ENCODE measurements at regions not wholly inside any gene's neighbourhood (a gene's known extent, or its start where the extent isn't known, plus 50 kb on each side); places are given as distances from the start of the nearest gene placed in this dataset.

GRCh38 chr5:89936576-89936975, 473.0 kb downstream of the CETN3 start:
- H3K27me3 ChIP-seq (ENCODE audit: control insufficient read depth, insufficient read depth, low read length): no peaks in the 10 kb centered on the region
- H3K4me3 ChIP-seq (ENCODE audit: low read depth, low read length): no peak overlapping the region
- no peak overlapping the region for H3K27ac ChIP-seq (ENCODE audit: low read depth, low read length)
- no peaks in the 10 kb centered on the region for H3K9me3 ChIP-seq (ENCODE audit: control insufficient read depth, insufficient read depth, low read length)
- ChIA-PET POLR2A (no interaction called here), CTCF (no interaction called here)
- DNase-seq (ENCODE audit: low read depth, low spot score): no peak
- TF ChIP-seq, protein P1, sequence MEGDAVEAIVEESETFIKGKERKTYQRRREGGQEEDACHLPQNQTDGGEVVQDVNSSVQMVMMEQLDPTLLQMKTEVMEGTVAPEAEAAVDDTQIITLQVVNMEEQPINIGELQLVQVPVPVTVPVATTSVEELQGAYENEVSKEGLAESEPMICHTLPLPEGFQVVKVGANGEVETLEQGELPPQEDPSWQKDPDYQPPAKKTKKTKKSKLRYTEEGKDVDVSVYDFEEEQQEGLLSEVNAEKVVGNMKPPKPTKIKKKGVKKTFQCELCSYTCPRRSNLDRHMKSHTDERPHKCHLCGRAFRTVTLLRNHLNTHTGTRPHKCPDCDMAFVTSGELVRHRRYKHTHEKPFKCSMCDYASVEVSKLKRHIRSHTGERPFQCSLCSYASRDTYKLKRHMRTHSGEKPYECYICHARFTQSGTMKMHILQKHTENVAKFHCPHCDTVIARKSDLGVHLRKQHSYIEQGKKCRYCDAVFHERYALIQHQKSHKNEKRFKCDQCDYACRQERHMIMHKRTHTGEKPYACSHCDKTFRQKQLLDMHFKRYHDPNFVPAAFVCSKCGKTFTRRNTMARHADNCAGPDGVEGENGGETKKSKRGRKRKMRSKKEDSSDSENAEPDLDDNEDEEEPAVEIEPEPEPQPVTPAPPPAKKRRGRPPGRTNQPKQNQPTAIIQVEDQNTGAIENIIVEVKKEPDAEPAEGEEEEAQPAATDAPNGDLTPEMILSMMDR (IDR thresholded peaks at IDR 0.05; ENCODE audit: low read depth, low read length): no peak

GRCh38 chr5:89934069-89934468, 475.5 kb downstream of the CETN3 start:
- TF ChIP-seq, protein P1 (IDR thresholded peaks at IDR 0.05; ENCODE audit: low read depth, low read length): no peak
- CTCF ChIA-PET: no interaction called here
- Histone ChIP-seq H3K9me3 (ENCODE audit: control insufficient read depth, insufficient read depth, low read length) (no peaks in the 10 kb centered on the region), H3K27me3 (ENCODE audit: control insufficient read depth, insufficient read depth, low read length) (no peaks in the 10 kb centered on the region), H3K4me3 (ENCODE audit: low read depth, low read length) (no peak overlapping the region), H3K27ac (ENCODE audit: low read depth, low read length) (no peak overlapping the region)
- POLR2A ChIA-PET: no interaction called here
- no peak for DNase-seq (ENCODE audit: low read depth, low spot score)

- H3K4me3 ChIP-seq (ENCODE audit: low read depth, low read length): no peak overlapping the region
- DNase-seq (ENCODE audit: low read depth, low spot score): no peak
- TF ChIP-seq, protein P1 (IDR thresholded peaks at IDR 0.05; ENCODE audit: low read depth, low read length): no peak
- ChIA-PET POLR2A (no interaction called here), CTCF (no interaction called here)
- no peaks in the 10 kb centered on the region for H3K27me3 ChIP-seq (ENCODE audit: control insufficient read depth, insufficient read depth, low read length)
- H3K27ac ChIP-seq (ENCODE audit: low read depth, low read length): no peak overlapping the region
- H3K9me3 ChIP-seq (ENCODE audit: control insufficient read depth, insufficient read depth, low read length): no peaks in the 10 kb centered on the region
Measured at GRCh38 chr5:89932771-89933181, 476.8 kb downstream of the CETN3 start.

- CTCF ChIA-PET: no interaction called here
- DNase-seq (ENCODE audit: low read depth, low spot score): peak; percentile 4
- TF ChIP-seq, protein P1 (IDR thresholded peaks at IDR 0.05; ENCODE audit: low read depth, low read length): no peak
- H3K4me3 ChIP-seq (ENCODE audit: low read depth, low read length): no peak overlapping the region
- no peak overlapping the region for H3K27ac ChIP-seq (ENCODE audit: low read depth, low read length)
- no peaks in the 10 kb centered on the region for H3K9me3 ChIP-seq (ENCODE audit: control insufficient read depth, insufficient read depth, low read length)
- POLR2A ChIA-PET: no interaction called here
- H3K27me3 ChIP-seq (ENCODE audit: control insufficient read depth, insufficient read depth, low read length): no peaks in the 10 kb centered on the region
Measured at GRCh38 chr5:89930591-89931392, 478.8 kb downstream of the CETN3 start.

- no peaks in the 10 kb centered on the region for H3K9me3 ChIP-seq (ENCODE audit: control insufficient read depth, insufficient read depth, low read length)
- POLR2A ChIA-PET: no interaction called here
- no peaks in the 10 kb centered on the region for H3K27me3 ChIP-seq (ENCODE audit: control insufficient read depth, insufficient read depth, low read length)
- TF ChIP-seq, protein P1 (IDR thresholded peaks at IDR 0.05; ENCODE audit: low read depth, low read length): no peak
- H3K27ac ChIP-seq (ENCODE audit: low read depth, low read length): no peak overlapping the region
- no peak overlapping the region for H3K4me3 ChIP-seq (ENCODE audit: low read depth, low read length)
- CTCF ChIA-PET: no interaction called here
- DNase-seq (ENCODE audit: low read depth, low spot score): no peak
Measured at GRCh38 chr5:89929834-89930233, 479.7 kb downstream of the CETN3 start.

All from AG04450 (cell line).